ENCODE measurements at regions not wholly inside any gene's neighbourhood (a gene's known extent, or its start where the extent isn't known, plus 50 kb on each side); places are given as distances from the start of the nearest gene placed in this dataset.

DNA sequence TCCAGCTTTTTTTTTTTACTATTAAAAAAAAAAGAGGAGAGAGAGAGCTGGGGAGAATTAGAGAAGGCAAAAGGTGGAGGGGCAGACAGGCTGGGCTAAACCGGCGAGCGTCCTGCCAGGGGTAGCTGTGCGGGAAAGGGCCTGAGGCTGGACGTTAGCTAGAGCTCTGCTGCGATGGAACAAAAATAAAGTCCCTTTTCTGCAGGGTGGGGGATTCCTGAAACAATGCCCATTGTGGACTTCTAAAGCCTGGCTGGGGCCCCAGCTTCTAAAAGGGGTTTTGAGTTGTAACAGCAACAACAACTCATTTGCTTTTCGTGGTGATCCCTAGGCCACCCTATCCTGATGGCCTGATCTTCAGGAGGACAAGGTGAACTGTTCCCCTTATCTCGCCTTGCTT, 311.7 kb downstream of the FBXW7 start:
- no peak overlapping the region for H3K27ac Mint-ChIP-seq
- no peak for DNase-seq (ENCODE audit: low spot score in 2 of 2)
- H3K27me3 Mint-ChIP-seq: peaks cover 4% of the 10 kb centered on the region
- H3K4me1 Mint-ChIP-seq: no peaks in the 10 kb centered on the region
- H3K4me3 Mint-ChIP-seq: no peak overlapping the region
- no peaks in the 10 kb centered on the region for H3K36me3 Mint-ChIP-seq
- H3K9me3 Mint-ChIP-seq: no peaks in the 10 kb centered on the region
- no peak for ATAC-seq (ENCODE audit: low read depth)

DNA sequence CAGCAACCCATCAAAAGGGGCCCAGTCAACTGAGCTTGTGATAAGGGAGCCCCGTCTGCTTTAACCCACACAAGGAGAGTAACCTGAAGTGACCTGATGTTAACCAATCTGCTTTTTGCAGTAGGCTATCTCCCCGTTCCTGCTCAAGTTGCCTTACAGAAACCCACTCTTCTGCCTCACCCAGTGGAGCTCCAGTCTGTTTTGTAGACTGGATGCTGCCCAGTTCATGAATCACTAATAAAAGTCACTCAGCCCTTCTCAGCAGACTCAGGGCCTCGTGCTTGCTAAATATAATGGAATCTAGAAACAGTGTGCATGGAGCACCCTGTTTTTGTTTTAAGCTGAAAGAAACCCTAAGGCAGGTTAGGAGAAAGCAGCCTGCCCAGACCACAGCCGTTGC, 312.3 kb downstream of the FBXW7 start:
- DNase-seq (ENCODE audit: low spot score in 2 of 2) (no peak), ATAC-seq (ENCODE audit: low read depth) (no peak)
- Mint-ChIP-seq H3K27ac (no peak overlapping the region), H3K4me1 (peaks cover 2% of the 10 kb centered on the region), H3K4me3 (no peak overlapping the region), H3K27me3 (peaks cover 4% of the 10 kb centered on the region), H3K9me3 (no peaks in the 10 kb centered on the region), H3K36me3 (no peaks in the 10 kb centered on the region)

DNA sequence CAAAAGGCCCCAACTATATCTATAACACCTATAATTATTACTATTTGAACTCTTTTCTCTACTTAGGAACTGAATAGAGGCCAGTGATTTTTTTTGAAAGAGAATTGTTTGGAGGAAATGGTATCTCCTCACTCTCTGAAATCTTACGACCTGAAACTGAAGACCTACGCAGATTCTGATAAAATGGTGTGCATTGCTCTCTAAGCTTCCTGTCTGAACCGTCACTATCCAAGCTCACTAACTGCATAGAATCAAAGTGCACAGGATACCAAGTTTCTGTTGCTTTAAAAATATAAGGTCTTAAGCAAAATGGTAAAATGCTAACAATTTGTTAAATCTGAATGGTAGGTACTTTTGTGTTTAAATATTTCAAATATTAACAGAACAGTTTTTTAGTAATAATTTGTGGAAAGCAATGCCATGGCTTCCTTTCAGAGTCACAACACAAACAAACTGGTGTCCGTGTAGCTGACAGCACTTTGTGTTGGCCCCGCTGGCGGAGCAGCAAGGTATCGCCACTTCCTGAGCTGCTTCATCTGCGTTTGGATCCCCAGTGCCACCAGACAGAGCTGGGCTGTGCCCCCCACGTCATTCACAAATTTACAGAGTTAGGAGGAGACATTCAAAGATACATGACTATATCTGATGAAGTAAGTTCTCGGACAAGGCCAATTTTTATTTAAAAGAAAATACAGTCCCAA, 313.9 kb downstream of the FBXW7 start:
- Mint-ChIP-seq H3K9me3 (no peaks in the 10 kb centered on the region), H3K4me3 (no peak overlapping the region), H3K27me3 (peaks cover 1% of the 10 kb centered on the region), H3K36me3 (no peaks in the 10 kb centered on the region), H3K27ac (no peak overlapping the region), H3K4me1 (peaks cover 2% of the 10 kb centered on the region)
- ATAC-seq (ENCODE audit: low read depth): no peak
- no peak for DNase-seq (ENCODE audit: low spot score in 2 of 2)

DNA sequence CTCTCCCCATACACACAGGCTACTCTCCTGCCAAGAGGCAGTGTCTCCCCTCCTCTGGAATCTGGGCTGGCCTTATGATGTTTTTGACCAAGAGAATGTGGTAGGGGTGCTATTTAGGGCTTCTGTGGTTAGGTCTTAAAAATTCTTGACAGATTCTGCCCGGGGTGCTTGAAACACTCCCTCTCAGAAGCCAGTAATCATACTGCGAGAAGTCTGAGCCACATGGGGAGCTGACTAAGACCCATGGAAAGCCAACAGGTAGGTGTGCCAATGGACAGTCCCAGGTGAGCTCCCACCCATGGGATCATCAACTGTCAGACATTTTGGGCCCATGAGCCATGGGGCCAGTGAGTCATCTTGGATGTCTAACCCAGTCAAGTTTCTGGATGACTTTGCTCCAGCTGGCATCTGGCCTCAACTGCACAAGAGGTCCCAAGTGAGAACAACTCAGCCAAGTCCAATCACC, 315.7 kb downstream of the FBXW7 start:
- H3K27me3 Mint-ChIP-seq: no peaks in the 10 kb centered on the region
- no peak overlapping the region for H3K4me3 Mint-ChIP-seq
- no peak for DNase-seq (ENCODE audit: low spot score in 2 of 2)
- no peak for ATAC-seq (ENCODE audit: low read depth)
- peaks cover 2% of the 10 kb centered on the region for H3K4me1 Mint-ChIP-seq
- H3K9me3 Mint-ChIP-seq: no peaks in the 10 kb centered on the region
- H3K36me3 Mint-ChIP-seq: no peaks in the 10 kb centered on the region
- H3K27ac Mint-ChIP-seq: no peak overlapping the region

DNA sequence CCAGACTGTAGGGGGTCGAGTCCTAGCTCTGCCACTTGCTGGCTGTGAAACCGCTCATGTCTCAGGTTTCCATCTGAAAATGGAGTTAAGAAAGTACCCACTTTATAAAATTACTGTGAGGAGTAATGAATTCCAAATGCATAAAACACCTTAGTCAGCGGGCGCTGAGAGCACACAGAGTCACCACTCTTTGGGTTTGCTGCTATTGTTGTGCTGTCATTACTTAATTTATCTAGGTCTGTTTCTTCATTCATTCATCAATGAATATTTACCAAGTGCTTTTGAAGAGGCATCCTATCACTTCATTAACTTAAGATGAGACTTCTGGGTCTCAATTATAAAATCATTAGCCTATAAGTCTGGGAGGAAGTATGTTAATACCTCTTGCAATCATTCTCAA, 317.3 kb downstream of the FBXW7 start:
- DNase-seq (ENCODE audit: low spot score in 2 of 2): no peak
- Mint-ChIP-seq H3K4me1 (peaks cover 2% of the 10 kb centered on the region), H3K27ac (no peak overlapping the region), H3K36me3 (no peaks in the 10 kb centered on the region), H3K4me3 (no peak overlapping the region), H3K9me3 (no peaks in the 10 kb centered on the region), H3K27me3 (peaks cover 2% of the 10 kb centered on the region)
- no peak for ATAC-seq (ENCODE audit: low read depth)

DNA sequence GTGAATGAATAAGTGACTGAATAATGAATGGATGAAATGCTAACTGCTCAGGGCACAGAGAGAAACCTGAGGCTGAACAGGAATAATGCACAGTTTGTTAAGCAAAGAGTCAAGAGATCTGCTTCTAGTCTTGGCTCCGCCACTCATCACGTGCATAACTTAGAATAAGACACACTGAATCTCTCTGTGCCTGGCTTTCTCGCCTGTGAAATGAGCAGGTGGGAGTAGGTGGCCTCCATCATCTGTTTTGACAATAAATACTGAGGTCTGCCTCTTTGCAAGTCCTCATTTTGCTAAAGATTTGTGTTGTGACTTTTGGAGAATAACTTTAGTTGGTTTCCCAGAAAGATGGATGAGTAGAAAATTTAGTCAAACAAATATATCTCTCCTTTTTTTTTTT, 318.0 kb downstream of the FBXW7 start:
- ATAC-seq (ENCODE audit: low read depth): no peak

DNA sequence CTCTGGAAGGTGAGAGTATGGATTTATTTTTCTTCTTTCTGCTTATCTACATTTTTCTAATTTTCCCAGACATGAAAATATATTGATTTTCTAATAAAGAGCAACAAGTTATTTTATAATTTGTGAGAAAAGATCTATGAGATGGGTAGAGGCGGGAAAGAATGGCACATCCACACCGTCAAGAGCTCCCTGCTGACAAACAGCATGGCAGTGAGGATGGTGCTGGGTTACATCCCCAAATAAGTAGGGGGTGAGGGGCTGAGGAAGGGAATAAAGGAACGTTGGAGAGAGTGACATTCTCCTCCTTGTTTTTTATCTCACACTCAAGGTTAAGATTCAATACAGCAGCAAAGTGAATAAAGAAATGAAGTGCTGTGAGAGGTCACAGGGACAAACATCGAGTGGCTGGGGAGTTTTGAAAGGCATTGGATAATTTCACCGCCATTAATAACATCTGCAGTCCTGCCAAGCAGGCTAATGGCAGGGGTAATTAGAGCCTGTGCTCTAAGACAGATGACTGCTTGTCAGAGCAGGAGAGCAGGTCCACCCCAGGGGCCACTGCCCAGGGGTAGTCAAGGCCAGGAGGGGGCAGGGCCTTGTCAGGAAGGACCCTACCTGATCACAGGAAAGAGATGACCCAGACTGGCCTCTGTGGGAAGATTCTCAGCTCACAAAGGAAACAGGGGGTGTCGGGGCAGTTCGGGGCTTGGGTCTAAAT, 323.8 kb downstream of the FBXW7 start:
- no peaks in the 10 kb centered on the region for H3K4me1 Mint-ChIP-seq
- H3K27me3 Mint-ChIP-seq: peaks cover 18% of the 10 kb centered on the region
- ATAC-seq (ENCODE audit: low read depth): no peak
- DNase-seq (ENCODE audit: low spot score in 2 of 2): no peak
- H3K9me3 Mint-ChIP-seq: no peaks in the 10 kb centered on the region
- no peak overlapping the region for H3K27ac Mint-ChIP-seq
- no peak overlapping the region for H3K4me3 Mint-ChIP-seq
- no peaks in the 10 kb centered on the region for H3K36me3 Mint-ChIP-seq

More for the DNA sequence above, 318.0 kb downstream of the FBXW7 start:
- H3K27ac Mint-ChIP-seq: no peak overlapping the region
- peaks cover 3% of the 10 kb centered on the region for H3K27me3 Mint-ChIP-seq
- H3K36me3 Mint-ChIP-seq: no peaks in the 10 kb centered on the region
- H3K4me1 Mint-ChIP-seq: peaks cover 2% of the 10 kb centered on the region
- H3K9me3 Mint-ChIP-seq: no peaks in the 10 kb centered on the region
- no peak for DNase-seq (ENCODE audit: low spot score in 2 of 2)
- no peak overlapping the region for H3K4me3 Mint-ChIP-seq

DNA sequence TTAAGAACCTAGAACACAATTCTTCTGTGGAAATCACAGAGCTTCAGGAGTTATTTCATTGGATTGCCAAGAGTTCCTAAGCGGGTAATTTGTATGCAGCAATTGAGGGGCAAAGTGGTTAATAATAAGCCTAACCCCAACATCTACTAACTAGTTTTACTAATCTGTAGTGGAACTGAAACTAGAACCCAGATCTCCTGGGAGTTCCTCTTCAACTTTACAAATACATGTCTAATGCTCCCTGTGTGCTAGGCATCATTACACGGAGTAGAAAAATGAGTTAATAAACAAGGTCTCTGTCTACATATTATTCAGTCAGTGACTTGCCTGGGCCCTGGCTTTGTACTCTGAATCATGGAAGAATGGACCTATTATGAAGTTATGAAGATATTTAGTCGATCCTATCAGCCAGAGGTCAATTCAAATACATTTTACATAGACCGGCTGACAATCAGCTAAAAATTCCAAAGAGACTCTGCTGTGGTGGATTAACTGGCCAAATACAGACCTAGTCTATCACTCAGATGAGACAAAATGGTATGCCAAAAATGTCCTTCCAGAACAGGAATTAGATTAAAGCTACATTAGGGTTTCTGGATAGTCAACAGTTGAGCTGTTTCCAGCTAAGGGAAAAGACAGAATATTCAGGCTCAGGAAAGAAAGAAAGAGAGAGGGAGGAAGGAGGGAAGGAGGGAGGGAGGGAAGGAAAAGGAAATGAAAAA, 326.0 kb downstream of the FBXW7 start:
- no peaks in the 10 kb centered on the region for H3K36me3 Mint-ChIP-seq
- no peak overlapping the region for H3K27ac Mint-ChIP-seq
- peaks cover 24% of the 10 kb centered on the region for H3K27me3 Mint-ChIP-seq
- H3K4me3 Mint-ChIP-seq: no peak overlapping the region
- H3K9me3 Mint-ChIP-seq: no peaks in the 10 kb centered on the region
- ATAC-seq (ENCODE audit: low read depth) (no peak), DNase-seq (ENCODE audit: low spot score in 2 of 2) (no peak)
- H3K4me1 Mint-ChIP-seq: no peaks in the 10 kb centered on the region

DNA sequence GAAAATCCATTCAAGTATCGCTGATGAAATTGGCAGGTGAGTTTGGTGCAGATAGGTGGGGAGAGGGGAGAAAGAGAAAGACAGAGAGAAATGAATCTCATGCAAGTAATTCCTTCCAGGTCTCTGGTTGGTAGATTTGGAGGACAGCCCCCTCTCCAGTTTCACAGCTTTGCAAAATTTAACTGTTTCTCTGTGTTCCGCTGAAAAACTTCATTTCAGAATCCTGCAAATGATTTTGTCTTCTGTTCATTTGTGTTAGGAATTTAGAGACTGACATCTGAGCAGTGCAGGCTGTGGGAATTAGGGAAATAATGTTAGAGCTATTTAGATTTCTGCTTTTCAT, 328.5 kb downstream of the FBXW7 start:
- Mint-ChIP-seq H3K4me3 (no peak overlapping the region), H3K9me3 (no peaks in the 10 kb centered on the region), H3K27me3 (peaks cover 30% of the 10 kb centered on the region), H3K36me3 (no peaks in the 10 kb centered on the region), H3K4me1 (no peaks in the 10 kb centered on the region), H3K27ac (no peak overlapping the region)
- ATAC-seq (ENCODE audit: low read depth) (no peak), DNase-seq (ENCODE audit: low spot score in 2 of 2) (no peak)

DNA sequence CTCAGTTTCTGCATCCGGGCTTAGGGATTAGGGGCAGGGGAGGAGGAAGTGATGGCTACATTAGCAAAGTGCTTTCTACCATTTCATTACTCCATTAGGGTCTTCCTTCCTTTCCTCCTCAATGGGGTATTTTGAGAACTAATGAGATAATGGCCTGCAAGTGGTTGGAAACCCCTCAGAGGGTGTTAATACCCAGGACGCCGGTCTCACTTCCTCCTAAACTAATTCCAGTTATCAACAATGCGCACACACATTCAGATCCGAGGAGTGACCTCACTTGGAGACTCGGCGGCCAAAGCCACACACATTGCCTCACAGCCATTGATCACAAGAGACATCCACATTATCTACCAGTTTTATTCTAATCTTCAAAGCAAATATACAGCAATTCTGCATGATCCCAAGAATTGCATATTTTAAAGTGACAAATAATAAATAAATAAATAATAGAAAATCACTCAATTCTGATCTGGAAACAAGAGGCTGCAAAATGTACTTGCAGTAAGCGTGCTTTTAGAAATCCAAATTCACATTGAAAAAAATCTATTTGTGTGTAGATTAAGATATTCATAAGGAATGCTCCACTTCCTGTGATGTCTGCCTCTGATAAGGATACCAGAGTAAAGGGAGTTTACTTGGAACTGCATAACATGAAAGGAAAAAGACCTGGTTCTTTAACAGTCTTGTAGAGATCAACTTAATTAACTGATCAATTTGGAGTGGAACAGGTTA, 329.1 kb downstream of the FBXW7 start:
- no peak for DNase-seq (ENCODE audit: low spot score in 2 of 2)

DNA sequence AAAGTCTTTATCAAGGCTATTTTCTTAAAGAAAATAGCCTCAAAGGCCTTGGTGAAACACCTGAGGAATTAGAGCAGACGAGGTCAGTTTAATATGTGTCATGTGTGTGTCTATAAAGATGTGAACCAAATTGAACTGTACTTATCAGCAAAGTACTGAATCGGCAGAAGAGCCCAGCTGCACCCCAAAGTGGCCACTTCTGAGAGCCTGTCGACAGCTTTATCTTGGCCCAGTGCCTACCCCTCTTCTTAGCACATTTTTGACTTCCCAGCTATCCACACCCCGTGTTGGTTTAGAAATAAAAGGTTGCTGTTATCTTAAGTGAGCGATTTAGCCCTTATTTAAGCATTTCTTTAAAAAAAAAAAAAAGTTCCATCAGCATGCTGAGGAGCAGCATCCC, 329.7 kb downstream of the FBXW7 start:
- Mint-ChIP-seq H3K27me3 (peaks cover 24% of the 10 kb centered on the region), H3K4me1 (no peaks in the 10 kb centered on the region), H3K36me3 (no peaks in the 10 kb centered on the region), H3K27ac (no peak overlapping the region), H3K9me3 (no peaks in the 10 kb centered on the region), H3K4me3 (no peak overlapping the region)
- DNase-seq (ENCODE audit: low spot score in 2 of 2): no peak
- no peak for ATAC-seq (ENCODE audit: low read depth)

More for the DNA sequence above, 329.1 kb downstream of the FBXW7 start:
- no peak overlapping the region for H3K27ac Mint-ChIP-seq
- H3K27me3 Mint-ChIP-seq: peaks cover 27% of the 10 kb centered on the region
- no peaks in the 10 kb centered on the region for H3K9me3 Mint-ChIP-seq
- H3K4me1 Mint-ChIP-seq: no peaks in the 10 kb centered on the region
- ATAC-seq (ENCODE audit: low read depth): no peak
- no peak overlapping the region for H3K4me3 Mint-ChIP-seq
- H3K36me3 Mint-ChIP-seq: no peaks in the 10 kb centered on the region

DNA sequence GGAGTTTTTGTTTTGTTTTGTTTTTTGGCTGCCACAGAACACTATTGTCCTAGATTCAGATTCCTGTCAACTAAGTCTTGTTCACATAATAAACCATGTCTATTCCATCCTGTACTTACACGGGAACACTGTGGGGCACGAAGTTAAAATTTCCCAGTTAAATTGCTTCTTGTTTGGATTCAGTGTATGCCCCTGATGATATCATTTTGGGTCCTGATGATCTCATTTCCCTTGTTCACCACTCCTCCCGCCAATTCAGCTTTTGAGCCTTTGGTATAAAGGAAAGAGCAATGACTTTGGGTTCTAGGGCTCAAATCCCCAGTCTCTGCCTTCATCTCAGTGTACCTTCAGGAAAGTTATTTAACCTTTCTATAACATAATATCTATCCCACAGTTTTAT, 333.5 kb downstream of the FBXW7 start:
- no peaks in the 10 kb centered on the region for H3K9me3 Mint-ChIP-seq
- H3K36me3 Mint-ChIP-seq: no peaks in the 10 kb centered on the region
- DNase-seq (ENCODE audit: low spot score in 2 of 2) (no peak), ATAC-seq (ENCODE audit: low read depth) (no peak)
- H3K27me3 Mint-ChIP-seq: peaks cover 24% of the 10 kb centered on the region
- no peak overlapping the region for H3K4me3 Mint-ChIP-seq
- H3K4me1 Mint-ChIP-seq: no peaks in the 10 kb centered on the region
- no peak overlapping the region for H3K27ac Mint-ChIP-seq

DNA sequence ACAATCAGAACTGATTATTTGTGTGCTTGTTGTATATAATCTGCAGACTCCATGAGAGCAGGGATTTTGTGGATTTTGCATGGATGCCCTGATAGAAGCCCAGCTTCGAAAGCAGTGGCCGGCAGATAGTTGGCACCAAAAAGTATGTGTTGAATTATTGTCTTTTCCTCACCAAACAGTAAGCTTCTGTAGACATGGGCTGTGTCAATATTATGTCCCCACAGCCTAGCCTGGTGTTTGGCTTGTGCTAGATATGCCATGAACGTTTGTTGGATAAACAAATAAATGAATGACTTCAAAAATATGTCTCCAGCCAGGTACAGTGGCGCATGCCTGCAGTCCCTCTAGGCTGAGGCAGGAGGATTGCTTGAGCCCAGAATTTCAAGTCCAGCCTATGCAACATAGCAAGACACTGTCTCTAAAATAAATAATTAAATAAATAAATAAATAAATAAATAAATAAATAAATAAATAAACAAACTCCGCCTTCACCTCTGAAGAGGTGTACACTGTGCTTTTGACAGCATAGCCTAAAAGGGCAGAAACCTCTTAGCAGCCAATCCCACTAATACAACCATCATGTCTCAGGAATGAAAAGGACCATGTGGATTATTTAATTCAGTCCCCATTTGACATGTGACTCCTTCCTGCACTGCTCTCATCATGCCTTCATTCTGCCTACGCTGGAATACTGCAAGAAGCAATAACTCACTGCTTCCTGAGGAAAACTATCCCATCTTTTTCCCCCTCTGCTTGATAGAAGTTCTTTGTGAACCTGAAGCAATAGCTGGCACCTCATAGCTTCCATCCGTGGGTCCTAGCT, 335.2 kb downstream of the FBXW7 start:
- DNase-seq (ENCODE audit: low spot score in 2 of 2): no peak
- Mint-ChIP-seq H3K4me3 (no peak overlapping the region), H3K36me3 (no peaks in the 10 kb centered on the region), H3K4me1 (no peaks in the 10 kb centered on the region), H3K27me3 (peaks cover 20% of the 10 kb centered on the region), H3K27ac (no peak overlapping the region), H3K9me3 (no peaks in the 10 kb centered on the region)
- ATAC-seq (ENCODE audit: low read depth): no peak
